Heart left ventricle (tissue), 16 donors: ENCODE measurements at regions not wholly inside any gene's neighbourhood (a gene's known extent, or its start where the extent isn't known, plus 50 kb on each side); places are given as distances from the start of the nearest gene placed in this dataset.
A peak's percentile ranks its signal among the peaks of the same experiment; 100 is the strongest.
"Not testable (repeated sequence)": the region's sequence is repeated elsewhere in the genome, so short reads cannot be mapped to it uniquely, and the experiment has no call there.

Source experiments
- ATAC-seq, 4 donors: fragments of 200-7000 bp; cut with Tn5 transposase; one replicate each; pipeline ENCODE4 v1.9.1; 2020 to 2022; ENCODE audit warnings: moderate library complexity in 4 of 4, mild to moderate bottlenecking in 3 of 4, moderate number of reproducible peaks in 1 of 4
- DNase-seq, 5 donors: peaks; one replicate each; pipeline ENCODE4 v3.0.0-alpha.2; 2020
- H3K27ac ChIP-seq, 12 donors: fragments of 200-600 bp; sonication (generic) in 4 of 12; one replicate each; pipeline versions ENCODE4 v1.5.0 to v1.8.0; 2016 to 2022; ENCODE audit warnings: mild to moderate bottlenecking in 2 of 12
- H3K27me3 ChIP-seq, 9 donors: fragments of 200-600 bp; sonication (generic) in 2 of 9; one replicate each; pipeline versions ENCODE4 v1.5.1 to v1.8.0; 2016 to 2022; ENCODE audit warnings: mild to moderate bottlenecking in 3 of 9
- H3K36me3 ChIP-seq, 9 donors: fragments of 200-600 bp; sonication (generic) in 2 of 9; one replicate each; pipeline versions ENCODE4 v1.5.0 to v1.8.0; 2018 to 2022; ENCODE audit warnings: mild to moderate bottlenecking in 2 of 9
- H3K4me1 ChIP-seq, 12 donors: fragments of 200-600 bp; sonication (generic) in 4 of 12; one replicate each; pipeline versions ENCODE4 v1.5.0 to v1.8.0; 2016 to 2022; ENCODE audit warnings: mild to moderate bottlenecking in 3 of 12
- H3K4me3 ChIP-seq, 12 donors: fragments of 200-600 bp; sonication (generic) in 4 of 12; one replicate each; pipeline versions ENCODE4 v1.5.0 to v1.8.0; 2017 to 2022; ENCODE audit warnings: mild to moderate bottlenecking in 9 of 12, moderate library complexity in 4 of 12
- H3K9me3 ChIP-seq, 12 donors: fragments of 200-600 bp; sonication (generic) in 4 of 12; one replicate each; pipeline versions ENCODE4 v1.5.0 to v1.8.0; 2016 to 2022; ENCODE audit warnings: mild to moderate bottlenecking in 1 of 12
- WGBS, 4 donors: extraction: QIAGEN DNeasy Blood & Tissue Kit in 2 of 4; methylation state at CpG; one replicate each; pipeline versions ENCODE4 v1.1.5 to v1.1.7; 2013 to 2018; 5-methylcytosine and 5-hydroxymethylcytosine counted together
- intact Hi-C, 10 donors: fragments of 100-400 bp; cut with DNase I; formaldehyde crosslinking; loops; one replicate each; pipeline versions ENCODE4 v1.11.1 to v1.14.2; 2022
- donor health status: ischemic (EF 13 %, LVEDD 7.1; RV severe dilation, severe dysfunction).
- donor health status: healthy with polysubstance abuse.
- donor health status: DM: no; HTN: yes; CAD: no.
- donor health status: DM: no; HTN: no; CAD: no.
- donor health status: ischemic (EF 25% LVEDD 6.9; RV normal size, moderate dysfunction).
- donor health status: ischemic (EF 25% LVEDD 5.7; RV mildly dilated, moderate dysfunction).
- donor health status: healthy.
- donor health status: DM: yes; HTN: yes; CAD: no.
- donor health status: ischemic (EF 35%, LVEDD 5.7; RV mildly dilated, moderate dysfunction).
- donor health status: nonischemic (EF 11% LVEDD 7.7; RV severe dilation, severe dysfunction).
- donor health status: DM: yes; HTN: yes; CAD: no.
- donor health status: PGD.
- donor health status: ischemic (EF 29% LVEDD 5.4; RV normal size, mild dysfunction).
- donor health status: nonischemic (EF 23%, LVEDD 6.1; RV moderate dilation, normal function).

GRCh38 chr2:87449462-87449980 lies 298.4 kb upstream of the PLGLB2 start:
- intact Hi-C loops, result not testable (repeated sequence)
- WGBS, 4 donors, result 85 to 92% (median 91%) methylated on average over 2 of the region's 3 CpGs

DNA sequence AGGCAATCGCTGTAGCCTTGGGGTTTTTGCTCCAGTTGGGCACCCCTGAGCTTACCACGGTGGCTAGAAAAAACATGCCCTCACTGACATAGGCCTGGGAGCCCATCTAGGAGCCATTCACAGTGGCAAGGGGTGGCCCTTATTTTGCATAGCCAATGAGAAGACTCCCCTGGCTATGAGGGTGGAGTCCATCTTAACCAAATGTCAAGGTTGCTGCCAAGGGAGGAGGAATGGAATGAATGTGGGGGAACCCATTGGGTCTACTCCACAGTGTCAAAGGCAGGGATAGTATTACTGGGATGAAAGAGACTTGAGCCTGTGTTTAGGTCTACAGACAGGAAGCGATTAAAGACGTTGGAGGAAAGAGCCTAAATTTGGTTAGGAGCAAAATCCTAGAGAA lies 295.7 kb upstream of the PLGLB2 start:
- DNase-seq, H3K9me3 ChIP-seq, H3K27ac ChIP-seq, ATAC-seq, H3K27me3 ChIP-seq, H3K36me3 ChIP-seq, intact Hi-C loops, H3K4me3 ChIP-seq: not testable (repeated sequence)
- H3K4me1 ChIP-seq, result peaks cover 0 to 17% (median 5%) of the 10 kb centered on the region in 12 donors
- 77 to 90% (median 87%) methylated on average over 4 of the region's 4 CpGs for WGBS, 4 donors

More at GRCh38 chr2:87449462-87449980, 298.4 kb upstream of the PLGLB2 start:
- H3K4me3 ChIP-seq, ATAC-seq, H3K36me3 ChIP-seq, H3K27me3 ChIP-seq, H3K27ac ChIP-seq, H3K9me3 ChIP-seq, DNase-seq: not testable (repeated sequence)
- peaks cover 0 to 13% (median 5%) of the 10 kb centered on the region in 12 donors for H3K4me1 ChIP-seq

GRCh38 chr2:87452861-87453260 lies 295.0 kb upstream of the PLGLB2 start:
- ATAC-seq, H3K4me3 ChIP-seq, intact Hi-C loops, H3K36me3 ChIP-seq, H3K9me3 ChIP-seq, H3K27me3 ChIP-seq, H3K27ac ChIP-seq: not testable (repeated sequence)
- WGBS, 4 donors, result 25 to 74% (median 63%) methylated on average over 1 of the region's 1 CpG
- DNase-seq, result peak in 2 of 5 donors; percentile 33 to 34
- H3K4me1 ChIP-seq, result peaks cover 0 to 17% (median 5%) of the 10 kb centered on the region in 12 donors

DNA sequence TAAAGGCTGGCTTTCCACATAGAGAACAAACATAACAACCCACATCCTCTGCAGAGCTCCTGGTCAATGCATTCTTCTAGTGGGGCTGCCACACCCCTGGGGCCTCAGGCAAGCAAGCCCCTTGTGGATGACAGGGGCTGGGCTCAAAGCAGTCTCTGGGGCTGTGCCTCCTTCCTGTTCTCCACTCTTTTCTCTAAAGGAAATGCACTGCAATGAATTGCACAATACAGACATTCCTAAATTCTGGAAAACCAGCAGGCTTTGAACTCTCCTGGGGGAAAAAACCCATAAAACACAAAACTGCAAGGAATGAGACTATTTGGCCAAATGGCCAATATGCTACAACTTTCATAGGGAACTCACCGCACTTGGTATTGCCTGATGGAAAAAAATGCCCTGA lies 293.9 kb upstream of the PLGLB2 start:
- H3K9me3 ChIP-seq, H3K36me3 ChIP-seq, DNase-seq, H3K4me3 ChIP-seq, H3K27me3 ChIP-seq, intact Hi-C loops: not testable (repeated sequence)
- ATAC-seq, result peak in 3 of 4 donors; percentile 13 to 29 (median 21)
- WGBS, 4 donors, result 67 to 85% (median 78%) methylated on average over 1 of the region's 1 CpG
- H3K27ac ChIP-seq, result peak overlapping the region in 10 of 12 donors; percentile 22 to 66 (median 54)
- peaks cover 0 to 17% (median 5%) of the 10 kb centered on the region in 12 donors for H3K4me1 ChIP-seq

DNA sequence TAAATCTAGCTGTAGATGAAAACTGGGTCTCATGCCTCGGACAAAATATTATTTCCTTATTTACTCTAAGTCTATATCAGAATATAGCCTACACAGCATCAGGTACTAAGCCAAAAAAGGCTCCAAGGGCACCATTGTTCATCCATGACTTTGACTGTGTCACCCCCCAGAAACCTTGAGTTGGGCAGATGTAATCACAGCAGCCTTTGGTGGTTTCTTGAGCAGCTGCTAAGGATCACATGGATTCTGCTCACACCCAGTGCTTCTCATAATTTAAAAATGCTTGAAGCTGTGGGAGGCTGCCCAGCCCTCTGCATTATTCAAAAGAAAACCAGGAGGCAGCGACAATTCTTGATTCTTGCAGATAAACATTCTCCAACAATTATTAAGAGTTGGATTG lies 293.5 kb upstream of the PLGLB2 start:
- H3K4me1 ChIP-seq, result peaks cover 0 to 19% (median 6%) of the 10 kb centered on the region in 12 donors
- not testable (repeated sequence) for H3K27me3 ChIP-seq

DNA sequence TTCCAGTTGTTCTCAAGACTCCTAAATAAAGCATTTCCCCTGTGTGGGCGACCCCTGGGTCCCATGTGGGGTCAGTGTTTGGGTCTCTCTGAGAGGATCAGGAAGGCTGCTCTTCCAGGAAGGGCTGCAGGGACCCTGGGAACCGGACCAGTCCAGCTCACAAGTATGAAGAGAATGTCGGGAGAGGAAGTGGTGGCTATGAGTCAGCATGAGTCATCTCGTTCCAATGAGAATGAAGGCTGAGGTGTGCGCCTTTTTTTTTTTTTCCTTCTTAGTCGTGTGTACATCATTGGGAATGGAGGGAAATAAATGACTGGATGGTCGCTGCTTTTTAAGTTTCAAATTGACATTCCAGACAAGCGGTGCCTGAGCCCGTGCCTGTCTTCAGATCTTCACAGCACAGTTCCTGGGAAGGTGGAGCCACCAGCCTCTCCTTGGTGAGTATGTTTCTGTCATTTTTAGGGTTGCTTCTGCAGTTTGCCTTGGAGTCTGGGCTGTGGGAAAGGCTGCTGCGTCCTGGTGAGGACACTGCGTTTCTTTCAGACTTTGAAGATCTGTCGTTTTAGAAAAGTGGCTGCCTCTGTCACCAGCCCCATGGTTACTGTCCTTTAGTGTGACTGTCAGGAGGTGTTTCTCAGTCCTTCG lies 292.6 kb upstream of the PLGLB2 start:
- Histone ChIP-seq H3K4me3 (peak overlapping the region in 10 of 12 donors; percentile 33 to 60 (median 54)), H3K4me1 (peaks cover 0 to 22% (median 7%) of the 10 kb centered on the region in 12 donors), H3K27ac (peak overlapping the region in 11 of 12 donors; percentile 33 to 86 (median 70))
- H3K27me3 ChIP-seq, intact Hi-C loops, H3K9me3 ChIP-seq, DNase-seq, H3K36me3 ChIP-seq: not testable (repeated sequence)
- WGBS, 4 donors, result 3 to 10% (median 6%) methylated on average over 5 to 10 of the region's 13 CpGs
- peak; percentile 75 to 92 (median 87) for ATAC-seq

More for the DNA sequence above, 293.5 kb upstream of the PLGLB2 start:
- WGBS, 4 donors, result 51 to 81% (median 62%) methylated on average over 2 of the region's 2 CpGs
- H3K36me3 ChIP-seq, intact Hi-C loops, DNase-seq, H3K9me3 ChIP-seq, H3K4me3 ChIP-seq, ATAC-seq: not testable (repeated sequence)
- peak overlapping the region in 10 of 12 donors; percentile 22 to 66 (median 54) for H3K27ac ChIP-seq

DNA sequence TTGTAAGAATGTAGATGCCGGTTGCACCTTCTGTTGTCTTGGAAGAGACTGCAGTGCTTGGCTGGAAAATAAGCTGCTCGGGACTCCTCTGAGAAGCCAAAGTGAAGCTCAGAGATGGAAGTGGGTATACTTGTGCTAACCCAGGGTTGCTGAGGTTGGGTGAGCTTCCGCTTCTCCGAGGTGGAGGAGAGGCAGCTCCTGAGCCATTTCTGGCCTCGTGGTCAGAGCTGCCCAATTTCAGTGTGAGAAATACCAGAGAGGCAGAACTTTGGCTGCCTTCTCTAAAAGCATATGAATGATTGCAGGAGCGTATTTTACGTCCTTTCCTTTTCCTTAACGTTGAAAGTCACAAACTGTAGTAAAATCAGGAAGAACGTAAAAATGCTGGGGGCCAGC lies 292.0 kb upstream of the PLGLB2 start:
- H3K36me3 ChIP-seq, H3K9me3 ChIP-seq, intact Hi-C loops, DNase-seq, H3K27me3 ChIP-seq: not testable (repeated sequence)
- H3K4me3 ChIP-seq, result peak overlapping the region in 10 of 12 donors; percentile 33 to 60 (median 54)
- 7 to 22% (median 13%) methylated on average over 3 to 4 of the region's 9 CpGs; no CpG with 5 or more reads in 1 of the 4 donors for WGBS, 4 donors
- peak overlapping the region in 10 of 12 donors; percentile 33 to 86 (median 71) for H3K27ac ChIP-seq
- peak; percentile 30 to 52 (median 44) for ATAC-seq
- peaks cover 0 to 22% (median 7%) of the 10 kb centered on the region in 12 donors for H3K4me1 ChIP-seq

DNA sequence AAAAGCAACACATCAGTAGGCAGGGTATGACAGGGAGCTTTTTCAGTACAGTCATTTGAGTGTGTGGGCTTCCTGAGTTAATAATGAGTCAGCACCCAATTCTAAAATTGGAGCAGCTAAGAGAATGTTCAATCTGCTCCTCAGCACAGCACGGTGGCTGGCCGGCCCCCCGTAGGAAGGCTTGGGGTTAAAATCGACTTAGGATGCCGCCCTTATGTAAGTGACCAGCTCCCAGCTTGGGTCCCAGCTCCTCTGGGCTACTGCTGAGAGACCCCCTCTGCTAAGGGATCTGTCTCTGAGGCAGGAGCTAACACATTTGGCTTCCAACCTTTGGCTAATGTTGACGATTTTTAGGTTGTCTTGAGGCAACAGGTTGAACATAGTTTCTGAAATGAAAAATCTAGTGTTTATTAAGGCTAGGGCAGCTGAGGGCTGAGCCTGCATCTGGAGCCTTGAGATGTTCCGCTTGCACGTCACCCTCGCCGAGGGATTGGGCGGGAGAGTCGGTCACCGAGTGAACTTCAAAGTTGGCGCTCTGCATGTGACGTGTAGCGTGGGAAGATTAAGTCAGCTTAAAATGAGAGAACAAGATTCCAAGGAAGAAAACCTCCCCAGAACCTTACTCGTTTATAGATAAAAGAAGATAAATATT lies 291.3 kb upstream of the PLGLB2 start:
- H3K27ac ChIP-seq, result peak overlapping the region in 11 of 12 donors; percentile 39 to 86 (median 77)
- intact Hi-C loops, H3K9me3 ChIP-seq, DNase-seq, H3K27me3 ChIP-seq, H3K36me3 ChIP-seq: not testable (repeated sequence)
- peaks cover 0 to 22% (median 7%) of the 10 kb centered on the region in 12 donors for H3K4me1 ChIP-seq
- WGBS, 4 donors, result 27 to 42% (median 34%) methylated on average over 5 to 11 of the region's 17 CpGs
- H3K4me3 ChIP-seq, result peak overlapping the region in 9 of 12 donors; percentile 35 to 60 (median 56)
- peak; percentile 15 to 63 (median 44) for ATAC-seq

GRCh38 chr2:87457129-87457499 lies 290.8 kb upstream of the PLGLB2 start:
- Histone ChIP-seq H3K4me1 (peaks cover 0 to 22% (median 7%) of the 10 kb centered on the region in 12 donors), H3K27ac (peak overlapping the region in 2 of 12 donors; percentile 48 to 59), H3K4me3 (peak overlapping the region in 4 of 12 donors; percentile 38 to 60 (median 40))
- H3K36me3 ChIP-seq, H3K9me3 ChIP-seq, intact Hi-C loops, DNase-seq, H3K27me3 ChIP-seq: not testable (repeated sequence)
- WGBS, 4 donors, result 35 to 60% methylated on average over 3 to 4 of the region's 8 CpGs; no CpG with 5 or more reads in 2 of the 4 donors
- peak in 3 of 4 donors; percentile 8 to 25 (median 13) for ATAC-seq

- intact Hi-C loops, DNase-seq, H3K9me3 ChIP-seq, H3K27me3 ChIP-seq, H3K36me3 ChIP-seq: not testable (repeated sequence)
- Histone ChIP-seq H3K4me1 (peaks cover 0 to 20% (median 6%) of the 10 kb centered on the region in 12 donors), H3K4me3 (peak overlapping the region in 1 of 12 donors; percentile 15), H3K27ac (peak overlapping the region in 1 of 12 donors; percentile 62)
- peak in 2 of 4 donors; percentile 35 to 41 for ATAC-seq
- no CpG with 5 or more reads among the region's 3 CpGs for WGBS, 4 donors
Observed at GRCh38 chr2:87458938-87459337, 288.9 kb upstream of the PLGLB2 start.
